ENCODE measurements at regions not wholly inside any gene's neighbourhood (a gene's known extent, or its start where the extent isn't known, plus 50 kb on each side); places are given as distances from the start of the nearest gene placed in this dataset.
"Not testable (repeated sequence)": the region's sequence is repeated elsewhere in the genome, so short reads cannot be mapped to it uniquely, and the experiment has no call there.

DNA sequence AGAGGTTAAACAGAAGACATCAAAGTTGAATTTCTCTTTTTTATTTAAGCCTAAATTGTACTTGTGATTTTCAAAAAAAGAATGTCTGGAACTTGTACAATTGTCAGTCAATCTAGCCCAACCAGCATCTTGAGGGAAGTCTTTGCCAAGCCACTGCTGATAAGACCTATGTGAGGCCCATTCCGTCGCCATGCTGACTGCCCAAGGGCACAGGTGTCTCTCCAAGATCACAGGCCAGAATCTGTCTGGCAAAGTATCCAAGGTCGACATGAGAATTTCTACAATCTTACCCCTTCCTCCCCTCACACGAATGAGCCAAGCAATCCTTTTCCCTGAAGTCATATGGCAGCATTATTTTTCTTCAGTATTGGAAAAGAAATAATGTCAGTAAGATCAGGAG is 614.5 kb downstream of the CBLN4 start:
- peak; percentile 94 for DNase-seq

DNA sequence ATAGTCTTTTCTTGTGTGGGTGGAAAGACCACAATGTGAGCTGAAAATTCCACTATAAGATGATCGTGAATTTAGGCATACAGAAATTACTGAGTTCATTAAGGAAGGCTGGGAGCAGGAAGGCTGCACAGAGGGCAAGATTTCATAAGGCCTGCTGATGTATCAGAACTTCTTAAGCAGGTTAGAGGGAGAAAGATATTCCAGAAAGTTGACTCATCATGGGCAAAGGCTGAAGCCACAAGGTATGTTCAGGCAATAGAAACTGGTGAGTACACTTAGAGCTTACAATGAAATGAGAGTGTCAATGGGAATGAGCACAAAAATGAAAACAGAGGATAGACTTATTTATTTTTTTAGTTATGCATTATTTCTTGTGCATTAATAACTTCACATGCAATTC is 618.6 kb downstream of the CBLN4 start:
- peak; percentile 90 for DNase-seq

DNA sequence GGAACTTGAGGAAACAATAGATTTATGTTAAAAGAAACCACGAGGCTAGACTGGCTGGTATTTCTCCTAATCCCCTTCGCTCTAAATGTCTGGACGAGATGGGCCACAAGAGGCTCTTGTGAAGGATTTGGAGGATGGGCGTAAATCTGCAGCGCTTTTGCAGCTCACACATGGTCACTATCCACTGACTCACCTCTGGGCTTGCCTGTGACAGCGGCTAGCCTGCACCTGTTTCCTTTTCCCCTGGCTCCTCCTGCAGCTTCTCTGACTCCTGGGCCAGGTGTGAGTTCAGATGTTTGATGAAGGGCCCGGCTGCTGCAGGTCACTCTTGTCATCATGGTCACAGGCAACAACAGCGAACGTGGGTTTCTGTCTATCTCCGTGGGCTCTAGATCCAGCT is 629.4 kb downstream of the CBLN4 start:
- no peak for DNase-seq

DNA sequence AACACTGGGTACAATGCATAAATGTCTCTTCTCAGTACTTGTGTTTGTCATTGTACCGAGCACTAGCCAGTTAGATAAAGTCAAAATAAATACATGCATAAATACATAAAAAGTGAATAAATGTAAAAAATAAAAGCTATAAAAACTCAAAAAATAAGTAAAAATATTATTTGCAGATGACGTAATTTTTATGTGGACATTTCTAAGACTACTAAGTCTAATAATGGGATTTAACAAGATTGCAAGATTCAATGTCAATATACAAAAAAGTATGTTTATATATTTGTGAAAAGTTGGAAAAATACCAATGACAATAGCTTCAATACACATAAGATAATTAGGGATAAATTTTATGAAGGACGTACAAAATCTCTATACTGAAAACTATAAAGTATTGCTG is 639.6 kb downstream of the CBLN4 start:
- DNase-seq: no peak

DNA sequence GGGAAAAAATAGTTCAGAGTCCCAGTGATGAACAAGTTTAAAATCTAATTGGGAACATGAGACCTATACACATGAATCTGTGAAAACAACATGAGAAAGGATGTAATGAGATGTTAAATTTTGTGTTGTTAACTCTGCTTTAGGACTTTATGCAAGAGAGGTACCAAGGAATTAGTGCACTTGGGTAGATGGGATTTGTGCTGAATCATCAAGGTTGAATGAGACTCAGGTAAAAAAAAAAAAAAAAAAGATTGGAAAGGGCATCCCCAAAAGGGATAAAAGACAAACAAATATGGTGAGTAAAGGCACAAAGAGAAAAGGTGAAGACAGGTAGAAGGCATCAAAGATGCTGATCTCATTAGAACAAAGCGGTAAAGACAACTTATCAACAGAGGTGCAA is 644.4 kb downstream of the CBLN4 start:
- DNase-seq: no peak

- DNase-seq: no peak
Measured at GRCh38 chr20:55354720-55355119, 650.6 kb downstream of the CBLN4 start.

- peak; percentile 75 for DNase-seq
Measured at GRCh38 chr20:55353206-55353605, 652.1 kb downstream of the CBLN4 start.

- no peak for DNase-seq
Measured at GRCh38 chr20:55348223-55348622, 657.1 kb downstream of the CBLN4 start.

DNA sequence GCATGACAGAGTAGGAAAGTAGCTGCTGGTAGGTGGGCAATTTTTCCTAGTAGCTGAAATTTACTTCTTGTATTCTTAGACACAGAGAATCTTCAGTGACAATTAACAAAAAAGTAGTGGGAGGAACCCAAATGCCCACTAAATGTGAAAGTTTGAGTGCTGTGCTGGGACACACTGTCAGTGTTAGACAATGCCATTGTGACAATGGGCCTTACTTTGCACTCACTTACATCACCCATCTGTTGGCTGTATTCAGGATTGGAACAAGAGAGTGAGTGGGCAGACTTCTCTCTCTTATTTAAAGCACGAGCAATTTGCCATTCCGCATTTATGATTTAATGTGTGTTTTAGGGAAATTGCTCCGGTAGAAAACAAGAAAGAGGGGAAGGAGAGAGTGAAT is 662.5 kb downstream of the CBLN4 start:
- no peak for DNase-seq

GRCh38 chr20:55333798-55334197 is 671.5 kb downstream of the CBLN4 start:
- DNase-seq: peak; percentile 62

- no peak for DNase-seq
Measured at GRCh38 chr20:55329108-55329507, 676.2 kb downstream of the CBLN4 start.

- DNase-seq: no peak
Measured at GRCh38 chr20:55322745-55323144, 682.6 kb downstream of the CBLN4 start.

DNA sequence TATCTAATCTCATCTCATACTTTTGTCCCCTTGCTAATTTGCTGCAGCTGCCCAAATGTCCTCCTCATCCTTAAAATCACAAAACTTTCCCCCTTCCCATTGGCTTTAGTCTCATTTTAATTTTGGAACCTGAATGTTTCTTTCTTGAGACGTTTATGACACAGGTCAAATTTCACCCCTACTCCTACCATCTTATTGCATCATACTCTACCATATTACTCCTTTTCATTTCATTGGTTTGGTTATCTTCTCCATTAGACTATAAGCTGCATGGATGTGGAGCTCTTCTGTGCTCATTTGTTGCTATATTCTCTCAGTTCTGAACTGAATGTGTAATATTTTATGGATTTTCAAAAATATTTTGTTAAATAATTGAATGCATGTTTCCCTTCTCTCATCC is 688.6 kb downstream of the CBLN4 start:
- DNase-seq: no peak

DNA sequence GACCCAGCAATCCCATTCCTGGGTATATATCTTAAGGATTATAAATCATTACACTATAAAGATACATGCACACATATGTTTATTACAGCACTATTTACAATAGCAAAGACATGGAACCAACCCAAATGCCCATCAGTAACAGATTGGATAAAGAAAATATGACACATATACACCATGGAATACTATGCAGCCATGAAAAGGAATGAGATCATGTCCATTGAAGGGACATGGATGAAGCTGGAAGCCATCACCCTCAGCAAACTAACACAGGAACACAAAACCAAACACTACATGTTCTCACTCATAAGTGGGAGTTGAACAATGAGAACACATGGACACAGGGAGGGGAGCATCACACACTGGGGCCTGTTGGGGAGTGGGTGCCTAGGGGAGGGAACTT is 694.5 kb downstream of the CBLN4 start:
- not testable (repeated sequence) for DNase-seq

- DNase-seq: no peak
Measured at GRCh38 chr20:55291261-55291660, 714.1 kb downstream of the CBLN4 start.

- DNase-seq: no peak
Measured at GRCh38 chr20:55283889-55284288, 721.4 kb downstream of the CBLN4 start.

DNA sequence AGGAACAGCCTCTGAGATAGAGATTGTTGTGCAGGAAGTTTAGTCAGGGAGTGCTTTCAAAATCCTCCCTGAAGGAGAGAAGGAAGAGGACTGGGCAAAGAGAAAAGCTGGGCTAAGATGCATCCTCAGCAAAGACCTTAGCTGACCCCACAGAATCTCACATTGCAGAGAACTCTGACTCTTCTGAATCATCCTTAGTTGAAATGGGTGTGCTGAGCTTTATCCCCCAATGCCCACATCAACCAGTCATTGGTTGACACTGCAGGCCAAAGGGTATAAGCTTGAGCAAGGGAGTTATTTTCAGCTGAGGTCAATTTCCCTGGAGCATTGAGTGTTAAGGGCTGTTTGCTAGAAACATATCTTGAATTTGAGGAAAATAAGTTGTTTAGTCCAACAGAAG is 732.2 kb downstream of the CBLN4 start:
- peak; percentile 44 for DNase-seq

DNA sequence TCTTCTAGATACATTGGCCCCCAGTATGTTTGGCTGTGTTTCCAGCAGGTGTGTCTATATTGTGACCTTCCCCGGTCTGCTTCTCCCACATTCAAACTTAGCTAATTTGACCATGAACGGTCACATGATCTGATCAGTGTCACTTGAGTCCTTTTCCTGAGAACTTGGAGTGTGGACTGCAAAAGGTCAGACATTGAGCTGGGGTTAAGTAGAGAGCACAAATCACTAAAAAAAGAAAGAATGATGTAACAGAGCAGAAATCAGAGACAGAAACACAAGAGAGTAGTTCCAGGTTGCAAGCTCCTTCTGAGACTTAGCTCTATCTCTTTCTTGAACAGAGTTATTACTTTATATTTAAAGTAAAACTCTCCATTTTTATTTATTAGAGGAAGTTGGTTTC is 733.9 kb downstream of the CBLN4 start:
- no peak for DNase-seq

GRCh38 chr20:55269913-55270312 is 735.4 kb downstream of the CBLN4 start:
- peak; percentile 31 for DNase-seq

DNA sequence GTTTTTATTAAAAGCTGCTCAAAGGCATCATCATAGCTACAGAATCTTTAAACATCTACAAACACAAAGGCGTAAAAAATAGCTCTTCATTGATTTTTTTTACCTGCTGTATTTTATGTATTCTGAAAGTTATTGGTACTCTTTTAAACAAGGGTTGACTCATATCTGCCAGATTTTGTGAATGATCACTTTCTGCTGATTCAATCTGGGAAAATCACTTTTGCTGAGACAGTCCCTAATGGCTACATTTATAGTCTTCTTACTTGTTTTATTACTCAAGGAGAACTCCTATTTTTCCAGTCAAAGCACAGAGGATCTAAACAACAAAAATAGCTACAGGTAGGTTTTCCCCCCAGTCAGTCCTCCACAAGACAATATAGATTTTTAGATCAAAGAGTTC is 739.0 kb downstream of the CBLN4 start:
- DNase-seq: no peak

DNA sequence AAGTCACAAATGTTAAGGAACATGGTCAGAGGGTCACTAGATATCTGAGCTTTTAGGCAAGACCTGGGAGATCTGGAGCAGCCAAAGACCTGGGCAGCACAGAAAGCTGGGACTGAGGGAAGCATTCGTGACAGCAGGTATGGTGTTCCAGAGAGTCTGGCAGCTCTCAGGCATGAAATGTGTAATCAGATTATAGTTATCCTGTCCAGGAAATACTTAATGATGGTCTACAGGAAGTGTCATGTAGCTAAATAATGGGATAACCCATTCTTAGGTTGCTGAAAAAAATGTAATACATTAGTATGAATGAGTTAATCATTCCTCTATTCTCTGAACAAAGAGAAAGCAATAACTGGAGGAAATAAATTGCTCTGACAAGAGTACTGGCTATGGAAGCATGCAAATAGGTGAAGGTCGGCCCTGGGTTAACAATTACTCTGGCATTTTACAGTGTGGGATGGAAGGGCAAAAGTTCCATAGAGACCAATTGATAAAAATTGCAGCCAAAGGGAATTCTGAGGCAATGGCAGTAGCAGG is 740.5 kb downstream of the CBLN4 start:
- DNase-seq: no peak

GRCh38 chr20:55258559-55258958 is 746.8 kb downstream of the CBLN4 start:
- DNase-seq: no peak

- DNase-seq: no peak
Measured at GRCh38 chr20:55255016-55255415, 750.3 kb downstream of the CBLN4 start.

GRCh38 chr20:55253781-55254180 is 751.5 kb downstream of the CBLN4 start:
- DNase-seq: peak; percentile 94

DNA sequence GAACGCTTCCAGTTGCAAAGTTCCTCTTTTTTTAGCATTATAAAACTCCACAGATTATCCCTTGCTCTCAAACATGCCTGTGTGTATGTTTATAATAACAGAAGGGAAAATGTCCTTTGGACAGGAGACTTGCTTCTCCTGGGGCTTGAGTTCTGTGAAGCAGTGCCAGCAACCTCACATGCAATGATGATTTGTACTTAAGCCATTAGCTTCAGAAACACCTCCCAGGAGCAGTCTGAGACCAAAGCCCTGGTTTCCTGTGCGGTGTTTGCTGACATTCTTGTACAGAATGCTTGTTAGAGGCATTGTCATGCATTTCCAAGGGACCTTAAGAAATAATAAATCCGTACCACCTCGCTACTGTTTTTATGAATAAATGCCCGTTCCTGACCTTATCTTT is 752.8 kb downstream of the CBLN4 start:
- DNase-seq: peak; percentile 13

GRCh38 chr20:55251170-55251569 is 754.1 kb downstream of the CBLN4 start:
- DNase-seq: no peak

All from NCI-H226 (cell line).